ENCODE measurements at regions not wholly inside any gene's neighbourhood (a gene's known extent, or its start where the extent isn't known, plus 50 kb on each side); places are given as distances from the start of the nearest gene placed in this dataset.

DNA sequence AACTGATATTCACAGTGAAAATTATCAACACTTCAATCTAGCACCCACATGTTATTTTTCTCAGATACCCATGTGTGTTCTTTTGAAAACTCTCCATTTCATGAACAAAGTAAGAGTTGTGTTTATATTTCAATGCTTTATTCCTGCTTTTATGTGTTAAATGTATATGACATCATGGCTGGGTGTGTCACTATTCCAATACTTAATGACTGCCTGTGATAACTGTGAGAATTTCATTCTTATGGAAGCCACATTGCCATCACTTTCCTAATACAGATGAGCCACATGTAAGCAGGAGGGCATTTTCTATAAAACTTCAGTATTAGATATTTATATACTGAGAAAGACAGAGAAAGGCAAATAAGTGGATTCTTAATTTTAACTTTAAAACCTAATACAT is 100.4 kb upstream of the FIGN start:
- Histone ChIP-seq H3K36me3 (ENCODE audit: control insufficient read depth in 1 of 2, insufficient read depth in 2 of 2, low read length in 2 of 2) (no peaks in the 10 kb centered on the region), H3K4me1 (ENCODE audit: control insufficient read depth in 1 of 2, insufficient read depth in 2 of 2, low read length in 2 of 2) (no peaks in the 10 kb centered on the region), H3K4me3 (replicated peaks in 1 of 2; ENCODE audit: low read depth in 1 of 2, low read length in 2 of 2) (no peak overlapping the region), H4K20me1 (ENCODE audit: insufficient read depth) (no peaks in the 10 kb centered on the region), H3K9me3 (ENCODE audit: control insufficient read depth in 1 of 2, insufficient read depth in 1 of 2, low read depth in 1 of 2, low read length in 2 of 2) (no peaks in the 10 kb centered on the region), H3K79me2 (ENCODE audit: insufficient read depth, low read length) (no peaks in the 10 kb centered on the region), H3K9ac (ENCODE audit: low read length) (no peak overlapping the region), H3K9me2 (ENCODE audit: insufficient read depth) (no peaks in the 10 kb centered on the region), H3K27ac (ENCODE audit: low read depth, low read length) (no peak overlapping the region), H3K27me3 (ENCODE audit: insufficient read depth, low read length) (peaks cover 27% of the 10 kb centered on the region), H3K4me2 (ENCODE audit: low read length) (no peak overlapping the region), H2AFZ (ENCODE audit: low read depth, low read length, poor library complexity, severe bottlenecking) (no peak overlapping the region)
- intact Hi-C loops (cut with micrococcal nuclease), result no loop called here
- ChIA-PET POLR2A (no interaction called here), CTCF (no interaction called here), RAD21 (ENCODE audit: low non-redundant PET in 1 of 2, low total read pairs in 2 of 2, uncharacterized antibody in 2 of 2, unreplicated experiment in 2 of 2) (no interaction called here)
- no TSS peak for BruUV-seq (replicated peaks)
- no peak for TF ChIP-seq ELF1 (IDR thresholded peaks at IDR 0.05; ENCODE audit: borderline replicate concordance, low read depth)
- no peak for TF ChIP-seq RAD21 (IDR thresholded peaks at IDR 0.05; ENCODE audit: low read depth)
- TF ChIP-seq SIN3A (IDR thresholded peaks at IDR 0.05; ENCODE audit: low read depth), result no peak
- TF ChIP-seq TCF7L2 (IDR thresholded peaks at IDR 0.05; ENCODE audit: borderline replicate concordance, extremely low read depth, insufficient read depth, insufficient read length), result no peak
- TF ChIP-seq, protein P1, sequence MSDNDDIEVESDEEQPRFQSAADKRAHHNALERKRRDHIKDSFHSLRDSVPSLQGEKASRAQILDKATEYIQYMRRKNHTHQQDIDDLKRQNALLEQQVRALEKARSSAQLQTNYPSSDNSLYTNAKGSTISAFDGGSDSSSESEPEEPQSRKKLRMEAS (IDR thresholded peaks at IDR 0.05), result no peak
- TF ChIP-seq, protein P2, sequence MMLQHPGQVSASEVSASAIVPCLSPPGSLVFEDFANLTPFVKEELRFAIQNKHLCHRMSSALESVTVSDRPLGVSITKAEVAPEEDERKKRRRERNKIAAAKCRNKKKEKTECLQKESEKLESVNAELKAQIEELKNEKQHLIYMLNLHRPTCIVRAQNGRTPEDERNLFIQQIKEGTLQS (IDR thresholded peaks at IDR 0.05), result no peak
- TF ChIP-seq, protein P3, sequence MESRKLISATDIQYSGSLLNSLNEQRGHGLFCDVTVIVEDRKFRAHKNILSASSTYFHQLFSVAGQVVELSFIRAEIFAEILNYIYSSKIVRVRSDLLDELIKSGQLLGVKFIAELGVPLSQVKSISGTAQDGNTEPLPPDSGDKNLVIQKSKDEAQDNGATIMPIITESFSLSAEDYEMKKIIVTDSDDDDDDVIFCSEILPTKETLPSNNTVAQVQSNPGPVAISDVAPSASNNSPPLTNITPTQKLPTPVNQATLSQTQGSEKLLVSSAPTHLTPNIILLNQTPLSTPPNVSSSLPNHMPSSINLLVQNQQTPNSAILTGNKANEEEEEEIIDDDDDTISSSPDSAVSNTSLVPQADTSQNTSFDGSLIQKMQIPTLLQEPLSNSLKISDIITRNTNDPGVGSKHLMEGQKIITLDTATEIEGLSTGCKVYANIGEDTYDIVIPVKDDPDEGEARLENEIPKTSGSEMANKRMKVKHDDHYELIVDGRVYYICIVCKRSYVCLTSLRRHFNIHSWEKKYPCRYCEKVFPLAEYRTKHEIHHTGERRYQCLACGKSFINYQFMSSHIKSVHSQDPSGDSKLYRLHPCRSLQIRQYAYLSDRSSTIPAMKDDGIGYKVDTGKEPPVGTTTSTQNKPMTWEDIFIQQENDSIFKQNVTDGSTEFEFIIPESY (IDR thresholded peaks at IDR 0.05; ENCODE audit: extremely low read depth, insufficient replicate concordance, low read length), result no peak
- TF ChIP-seq, protein P4, sequence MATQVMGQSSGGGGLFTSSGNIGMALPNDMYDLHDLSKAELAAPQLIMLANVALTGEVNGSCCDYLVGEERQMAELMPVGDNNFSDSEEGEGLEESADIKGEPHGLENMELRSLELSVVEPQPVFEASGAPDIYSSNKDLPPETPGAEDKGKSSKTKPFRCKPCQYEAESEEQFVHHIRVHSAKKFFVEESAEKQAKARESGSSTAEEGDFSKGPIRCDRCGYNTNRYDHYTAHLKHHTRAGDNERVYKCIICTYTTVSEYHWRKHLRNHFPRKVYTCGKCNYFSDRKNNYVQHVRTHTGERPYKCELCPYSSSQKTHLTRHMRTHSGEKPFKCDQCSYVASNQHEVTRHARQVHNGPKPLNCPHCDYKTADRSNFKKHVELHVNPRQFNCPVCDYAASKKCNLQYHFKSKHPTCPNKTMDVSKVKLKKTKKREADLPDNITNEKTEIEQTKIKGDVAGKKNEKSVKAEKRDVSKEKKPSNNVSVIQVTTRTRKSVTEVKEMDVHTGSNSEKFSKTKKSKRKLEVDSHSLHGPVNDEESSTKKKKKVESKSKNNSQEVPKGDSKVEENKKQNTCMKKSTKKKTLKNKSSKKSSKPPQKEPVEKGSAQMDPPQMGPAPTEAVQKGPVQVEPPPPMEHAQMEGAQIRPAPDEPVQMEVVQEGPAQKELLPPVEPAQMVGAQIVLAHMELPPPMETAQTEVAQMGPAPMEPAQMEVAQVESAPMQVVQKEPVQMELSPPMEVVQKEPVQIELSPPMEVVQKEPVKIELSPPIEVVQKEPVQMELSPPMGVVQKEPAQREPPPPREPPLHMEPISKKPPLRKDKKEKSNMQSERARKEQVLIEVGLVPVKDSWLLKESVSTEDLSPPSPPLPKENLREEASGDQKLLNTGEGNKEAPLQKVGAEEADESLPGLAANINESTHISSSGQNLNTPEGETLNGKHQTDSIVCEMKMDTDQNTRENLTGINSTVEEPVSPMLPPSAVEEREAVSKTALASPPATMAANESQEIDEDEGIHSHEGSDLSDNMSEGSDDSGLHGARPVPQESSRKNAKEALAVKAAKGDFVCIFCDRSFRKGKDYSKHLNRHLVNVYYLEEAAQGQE (IDR thresholded peaks at IDR 0.05; ENCODE audit: low read depth), result no peak
- TF ChIP-seq POLR2AphosphoS5 (IDR thresholded peaks at IDR 0.05; ENCODE audit: low read depth, low read length), result no peak
- no peak for TF ChIP-seq ZNF274 (IDR thresholded peaks at IDR 0.05; ENCODE audit: low read depth, low read length)
- ATAC-seq (no peak), DNase-seq (ENCODE audit: low read depth, low spot score) (no peak)
